HG03139 (cell line): ENCODE measurements at regions not wholly inside any gene's neighbourhood (a gene's known extent, or its start where the extent isn't known, plus 50 kb on each side); places are given as distances from the start of the nearest gene placed in this dataset.
"Not testable (repeated sequence)": the region's sequence is repeated elsewhere in the genome, so short reads cannot be mapped to it uniquely, and the experiment has no call there.

Experiments
- ATAC-seq: cut with Tn5 transposase; IDR thresholded peaks from one replicate; pipeline ENCODE4 v1.9.1; 2021; ENCODE audit not compliant: unreplicated experiment

DNA sequence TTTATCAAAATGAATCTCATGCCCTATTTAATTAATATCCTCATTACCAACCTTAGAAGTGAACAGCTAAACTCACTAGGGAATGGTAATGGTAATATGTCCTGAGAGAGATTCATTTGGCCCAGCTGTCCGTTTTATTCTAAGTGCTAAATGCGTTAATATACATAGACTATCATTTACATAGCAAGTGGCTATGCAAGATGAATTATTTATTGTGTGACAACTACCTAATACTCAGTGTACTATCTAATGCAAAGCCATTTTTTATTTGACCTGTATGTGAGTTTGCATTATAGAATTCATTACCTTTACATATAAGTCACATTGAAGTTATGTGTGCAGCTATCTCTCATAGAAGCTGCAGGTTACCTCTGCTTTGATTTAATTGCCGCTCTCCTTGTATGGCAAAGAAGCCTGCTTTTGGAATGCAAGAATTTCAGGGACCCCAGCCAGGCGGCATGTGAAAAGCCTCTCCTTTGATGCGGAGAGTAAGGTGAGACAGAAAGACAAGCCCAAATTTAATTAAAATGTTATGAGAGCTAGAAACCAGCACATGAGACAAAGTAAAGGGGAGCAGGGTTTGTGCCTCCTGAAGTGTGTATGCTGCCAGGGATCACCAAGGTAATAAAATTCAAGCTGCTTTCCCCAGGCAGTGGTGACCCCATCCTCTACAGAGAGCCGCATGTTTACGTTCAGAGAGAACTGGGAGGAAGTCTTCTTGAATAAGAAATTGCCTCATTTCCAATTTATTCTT is 693.0 kb upstream of the MAP3K7 start:
- ATAC-seq = no peak

GRCh38 chr6:91278416-91278815 is 691.5 kb upstream of the MAP3K7 start:
- ATAC-seq = no peak

GRCh38 chr6:91276315-91276714 is 689.4 kb upstream of the MAP3K7 start:
- no peak for ATAC-seq

- ATAC-seq = no peak
Observed at GRCh38 chr6:91273729-91274128, 686.9 kb upstream of the MAP3K7 start.

DNA sequence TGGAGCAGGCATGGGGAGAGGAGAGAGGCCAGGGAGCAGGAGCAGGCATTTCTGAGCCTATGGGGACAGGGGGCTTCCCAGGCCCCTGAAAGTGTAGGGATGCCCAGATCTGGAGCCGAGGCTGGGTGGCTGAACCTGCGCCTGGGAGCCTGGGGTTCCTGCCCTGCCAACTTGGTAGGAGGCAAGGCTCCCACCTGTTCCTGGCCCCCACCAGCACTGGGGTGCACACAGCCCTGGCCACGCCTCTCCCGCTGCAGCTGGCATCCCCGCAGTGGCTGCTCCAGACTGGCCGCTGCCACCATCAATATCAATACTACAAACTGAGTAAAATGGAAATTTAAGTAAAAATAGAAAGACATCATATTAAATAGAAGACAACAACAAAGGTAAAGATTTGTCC is 684.9 kb upstream of the MAP3K7 start:
- ATAC-seq = no peak

DNA sequence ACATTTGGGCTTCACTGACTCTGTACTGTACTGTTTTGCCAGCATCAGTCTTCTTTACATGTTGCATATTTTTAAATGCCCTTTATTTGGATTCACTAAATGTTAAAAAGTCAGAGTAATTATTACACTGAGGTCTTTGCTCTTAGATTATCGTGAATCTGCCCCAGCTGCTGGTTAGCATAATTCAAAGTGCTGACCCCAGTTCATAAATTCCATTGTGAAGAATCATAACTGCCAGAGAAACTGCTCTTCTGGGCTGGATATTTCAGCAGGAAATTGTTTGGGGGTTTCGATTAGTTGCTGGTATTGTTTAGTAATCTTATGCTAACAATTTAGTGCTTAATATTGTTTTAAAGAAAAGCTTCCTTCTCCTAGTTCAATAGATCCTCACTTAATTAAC is 682.1 kb upstream of the MAP3K7 start:
- no peak for ATAC-seq

GRCh38 chr6:91267246-91267645 is 680.4 kb upstream of the MAP3K7 start:
- no peak for ATAC-seq

DNA sequence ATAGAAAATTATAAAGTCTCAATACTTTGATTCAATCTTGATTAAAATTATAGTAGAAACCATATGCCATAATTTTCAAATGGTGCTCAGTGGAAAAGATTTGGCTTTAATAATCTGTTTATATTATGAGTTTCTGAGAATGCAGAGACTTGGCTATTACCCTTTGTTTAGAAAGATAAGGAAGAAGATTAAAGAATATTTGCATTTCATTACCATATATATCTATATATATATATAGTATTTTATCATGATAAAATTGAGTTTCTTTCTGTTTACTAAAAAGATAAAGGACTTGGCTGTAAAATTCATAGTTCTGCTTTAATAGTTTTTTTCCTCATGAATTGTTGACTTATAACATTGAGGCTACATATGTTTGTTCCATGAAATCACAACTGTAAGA is 679.3 kb upstream of the MAP3K7 start:
- ATAC-seq = no peak

DNA sequence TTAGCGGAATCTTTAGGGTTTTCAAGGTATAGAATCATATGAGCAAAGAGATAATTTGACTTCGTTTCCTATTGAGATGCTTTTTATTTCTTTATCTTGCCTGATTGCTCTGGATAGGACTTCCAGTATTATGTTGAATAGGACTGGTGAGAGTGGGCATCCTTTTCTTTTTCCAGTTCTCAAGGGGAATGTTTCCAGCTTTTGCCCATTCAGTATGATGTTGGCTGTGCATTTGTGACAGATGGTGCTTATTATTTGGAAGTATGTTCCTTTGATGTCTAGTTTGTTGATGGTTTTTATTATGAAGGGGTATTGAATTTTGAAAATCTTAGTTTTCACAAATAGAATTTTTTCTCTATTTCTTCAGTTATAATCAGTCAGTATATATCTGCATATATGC is 656.6 kb upstream of the MAP3K7 start:
- no peak for ATAC-seq

- ATAC-seq = no peak
Observed at GRCh38 chr6:91242614-91242949, 655.7 kb upstream of the MAP3K7 start.

DNA sequence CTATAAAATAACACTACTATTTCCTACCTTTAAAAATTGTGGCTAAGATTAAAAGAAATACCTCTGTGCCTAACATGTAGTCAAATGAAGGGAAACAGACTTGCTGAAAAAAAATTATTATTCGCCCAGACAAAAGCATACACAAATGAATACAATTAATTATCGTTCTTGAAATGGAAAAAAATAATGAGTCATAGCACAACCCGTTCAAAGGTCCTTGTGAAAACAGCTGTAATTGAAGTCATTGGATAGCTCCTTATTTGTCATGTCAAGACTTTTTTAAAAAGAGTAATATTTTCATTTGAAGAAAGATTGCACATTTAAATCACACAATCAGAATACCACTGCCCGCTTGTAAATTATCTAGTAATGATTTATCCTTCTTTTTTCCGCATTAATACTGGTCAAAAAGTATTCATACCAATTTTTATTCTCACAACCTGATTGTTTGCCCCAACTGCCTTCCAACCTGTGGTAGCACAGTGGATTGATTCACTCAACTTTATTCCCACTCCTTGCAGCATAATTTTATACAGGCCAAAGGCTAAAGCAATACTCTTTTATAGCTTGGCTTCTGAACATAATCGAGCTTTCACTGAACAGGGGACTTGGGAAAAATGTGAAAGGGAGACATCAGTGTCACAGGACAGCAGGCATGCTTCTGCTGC is 655.2 kb upstream of the MAP3K7 start:
- ATAC-seq = no peak

GRCh38 chr6:91240878-91241603 is 654.2 kb upstream of the MAP3K7 start:
- peak; percentile 57 for ATAC-seq

GRCh38 chr6:91221072-91221720 is 634.3 kb upstream of the MAP3K7 start:
- no peak for ATAC-seq

- ATAC-seq = no peak
Observed at GRCh38 chr6:91213229-91213901, 626.5 kb upstream of the MAP3K7 start.

DNA sequence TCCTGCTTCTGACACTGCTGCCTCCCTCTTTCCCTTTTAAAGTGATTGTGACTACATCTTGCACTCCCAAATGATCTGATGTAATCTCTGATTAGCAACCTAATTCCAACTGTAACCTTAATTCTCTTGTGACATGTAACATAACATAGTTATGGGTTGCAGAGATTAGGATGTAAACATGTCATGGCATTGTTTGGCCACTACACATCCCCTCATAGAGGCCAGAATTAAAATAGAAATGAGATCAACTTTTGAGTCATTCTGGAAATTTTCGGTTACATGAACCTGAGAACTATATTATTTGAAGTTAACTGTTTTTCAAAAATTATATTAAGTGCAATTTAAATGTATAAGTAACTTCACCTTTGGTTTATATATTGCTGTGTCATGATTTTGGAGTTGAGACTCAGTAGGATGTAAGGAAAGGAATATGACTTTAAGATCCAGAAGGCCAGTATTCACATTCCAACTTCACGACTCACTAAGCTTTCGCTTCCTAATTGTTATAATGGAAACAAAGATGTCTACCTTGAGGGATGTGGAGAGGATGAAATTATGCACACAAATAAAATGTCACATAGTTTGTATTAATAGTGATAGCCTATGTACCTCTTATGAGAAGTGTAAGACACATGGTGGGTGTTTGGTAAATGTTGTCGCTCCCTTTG is 611.9 kb upstream of the MAP3K7 start:
- no peak for ATAC-seq

DNA sequence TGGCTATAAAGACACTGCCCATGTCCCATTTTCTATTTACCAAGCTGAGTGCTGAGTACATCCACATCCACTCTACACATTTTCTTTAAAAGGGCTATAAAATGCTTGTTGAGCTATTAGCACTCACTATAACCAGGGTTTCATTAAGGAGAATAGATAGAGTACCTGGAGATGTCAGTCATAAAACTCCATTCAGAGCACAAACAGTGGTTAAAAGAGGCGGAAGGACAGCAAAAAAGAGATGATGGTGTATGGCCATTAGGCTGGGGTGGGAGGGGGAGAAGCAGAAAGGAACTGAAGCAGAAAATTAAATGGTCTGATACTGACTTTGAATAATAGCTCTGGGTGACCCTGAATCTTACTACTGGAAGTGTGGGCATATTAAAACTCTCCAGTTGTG is 609.9 kb upstream of the MAP3K7 start:
- ATAC-seq = no peak

- ATAC-seq = no peak
Observed at GRCh38 chr6:91193446-91193845, 606.6 kb upstream of the MAP3K7 start.

DNA sequence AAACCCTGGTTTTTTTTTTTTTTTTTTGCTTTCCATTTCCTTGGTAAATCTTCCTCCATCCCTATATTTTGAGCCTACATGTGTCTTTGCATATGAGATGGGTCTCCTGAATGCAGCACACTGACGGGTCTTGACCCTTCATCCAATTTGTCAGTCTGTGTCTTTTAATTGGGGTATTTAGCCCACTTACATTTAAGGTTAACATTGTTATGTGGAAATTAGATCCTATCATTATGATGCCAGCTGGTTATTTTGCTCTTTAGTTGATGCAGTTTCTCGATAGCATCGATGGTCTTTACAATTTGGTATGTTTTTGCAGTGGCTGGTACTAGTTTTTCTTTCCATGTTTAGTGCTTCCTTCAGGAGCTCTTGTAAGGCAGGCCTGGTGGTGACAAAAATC is 603.2 kb upstream of the MAP3K7 start:
- ATAC-seq = not testable (repeated sequence)

GRCh38 chr6:91185072-91185471 is 598.2 kb upstream of the MAP3K7 start:
- ATAC-seq = no peak

GRCh38 chr6:91181416-91181815 is 594.5 kb upstream of the MAP3K7 start:
- ATAC-seq = no peak

GRCh38 chr6:91173651-91174050 is 586.8 kb upstream of the MAP3K7 start:
- ATAC-seq = no peak
